ENCODE measurements at regions not wholly inside any gene's neighbourhood (a gene's known extent, or its start where the extent isn't known, plus 50 kb on each side); places are given as distances from the start of the nearest gene placed in this dataset.

GRCh38 chr6:8213995-8214394, 111.6 kb upstream of the EEF1E1 start:
- TF ChIP-seq REST (IDR thresholded peaks at IDR 0.05; ENCODE audit: insufficient replicate concordance, low read depth) (no peak), POLR2AphosphoS5 (IDR thresholded peaks at IDR 0.05; ENCODE audit: low read depth) (no peak), CTCF (IDR thresholded peaks at IDR 0.05; ENCODE audit: insufficient read depth, low read length) (no peak), SPI1 (IDR thresholded peaks at IDR 0.05; ENCODE audit: borderline replicate concordance, low read depth) (no peak), GABPA (IDR thresholded peaks at IDR 0.05; ENCODE audit: low read depth) (no peak)

Measured in HL-60 (cell line).